Posterior cingulate gyrus (tissue), 11 donors: ENCODE measurements at regions not wholly inside any gene's neighbourhood (a gene's known extent, or its start where the extent isn't known, plus 50 kb on each side); places are given as distances from the start of the nearest gene placed in this dataset.
"Not testable (repeated sequence)": the region's sequence is repeated elsewhere in the genome, so short reads cannot be mapped to it uniquely, and the experiment has no call there.

Experiments
- DNase-seq, 10 donors: peaks; one replicate each; pipeline versions ENCODE4 v3.0.0 to v3.0.0-alpha.2; 2020 to 2021; ENCODE audit warnings: mixed read lengths in 3 of 10
- intact Hi-C: fragments of 100-400 bp; cut with DNase I; formaldehyde crosslinking; loops from one replicate; pipeline ENCODE4 v1.15.1; 2023

GRCh38 chrX:77390365-77390764, 56.8 kb upstream of the FGF16 start:
- DNase-seq, intact Hi-C loops: not testable (repeated sequence)

- intact Hi-C loops = no loop called here
Observed at GRCh38 chrX:77396781-77397180, 50.4 kb upstream of the FGF16 start.

More at GRCh38 chrX:77396781-77397180, 50.4 kb upstream of the FGF16 start:
- DNase-seq = no peak
